H1 (cell line): ENCODE measurements at regions not wholly inside any gene's neighbourhood (a gene's known extent, or its start where the extent isn't known, plus 50 kb on each side); places are given as distances from the start of the nearest gene placed in this dataset.
A peak's percentile ranks its signal among the peaks of the same experiment; 100 is the strongest.

Experiments used
- CTCF ChIA-PET: fragments of 300-600 bp; sonication (Branson Sonifier 250); formaldehyde crosslinking; loops from one replicate; lab custom pipeline; 2021; ENCODE audit not compliant: partially characterized antibody; lab: Charles Lee
- POLR2A ChIA-PET: fragments of 300-600 bp; sonication (Branson Sonifier 250); formaldehyde crosslinking; loops from one replicate; lab custom pipeline; 2021; ENCODE audit warnings: inconsistent platforms; ENCODE audit not compliant: partially characterized antibody; lab: Charles Lee
- DNase-seq, 2 experiments: peaks; one replicate each; pipeline versions ENCODE4 v3.0.0 to v3.0.0-alpha.2; 2010 to 2022; ENCODE audit warnings: low spot score in 2 of 2, low read depth in 1 of 2, mixed read lengths in 1 of 2
- FAIRE-seq: peaks from 2 replicates; lab custom pipeline; 2011; peaks lifted over from hg19 to GRCh38; lab: Jason Lieb, UNC
- H2AFZ ChIP-seq: 2 replicates; pipeline ENCODE4 v1.8.1; 2012; ENCODE audit warnings: low read length, inconsistent platforms
- H2AK5ac ChIP-seq: 2 replicates; pipeline ENCODE4 v1.6.1; 2013; ENCODE audit warnings: low read depth, low read length
- H2BK120ac ChIP-seq: replicated peaks from 2 replicates; pipeline ENCODE3; 2013; ENCODE audit warnings: low read depth, low read length, inconsistent platforms
- H2BK12ac ChIP-seq: 2 replicates; pipeline ENCODE4 v1.6.1; 2013; ENCODE audit warnings: low read depth, low read length
- H2BK15ac ChIP-seq: 2 replicates; pipeline ENCODE4 v1.6.1; 2013; ENCODE audit warnings: low read length
- H2BK20ac ChIP-seq: 2 replicates; pipeline ENCODE4 v1.6.1; 2013; ENCODE audit warnings: low read length
- H2BK5ac ChIP-seq: 2 replicates; pipeline ENCODE4 v1.6.1; 2013; ENCODE audit warnings: low read depth, low read length
- H3K14ac ChIP-seq: 2 replicates; pipeline ENCODE4 v1.6.1; 2013; ENCODE audit warnings: inconsistent platforms; ENCODE audit not compliant: insufficient read length
- H3K18ac ChIP-seq: 2 replicates; pipeline ENCODE4 v1.6.1; 2013; ENCODE audit warnings: low read length; ENCODE audit errors: extremely low read depth
- H3K23ac ChIP-seq: 2 replicates; pipeline ENCODE4 v1.6.1; 2013; ENCODE audit warnings: inconsistent platforms; ENCODE audit not compliant: insufficient read length
- H3K23me2 ChIP-seq: 2 replicates; pipeline ENCODE4 v1.6.1; 2013; ENCODE audit warnings: low read depth, low read length
- H3K27ac ChIP-seq: 2 replicates; pipeline ENCODE4 v1.6.1; 2011; ENCODE audit warnings: low read depth, low read length, inconsistent platforms
- H3K27me3 ChIP-seq, 4 experiments: replicated peaks in 1 of 4; 1 replicate in 1 of 4; 2 replicates in 3 of 4; pipeline versions ENCODE4 v1.6.1 to v1.8.1; 2011 to 2013; ENCODE audit warnings: low read length in 3 of 4, mild to moderate bottlenecking in 3 of 4, inconsistent platforms in 2 of 4, mixed read lengths in 2 of 4, moderate library complexity in 1 of 4; ENCODE audit not compliant: control insufficient read depth in 3 of 4, insufficient read depth in 3 of 4; ENCODE audit errors: extremely low read depth in 1 of 4
- H3K36me3 ChIP-seq, 4 experiments: 2 replicates each; pipeline versions ENCODE4 v1.6.1 to v1.8.1; 2011 to 2013; ENCODE audit warnings: mild to moderate bottlenecking in 4 of 4, low read length in 3 of 4, moderate library complexity in 2 of 4, control low read depth in 1 of 4, inconsistent platforms in 1 of 4; ENCODE audit not compliant: insufficient read depth in 4 of 4, control insufficient read depth in 2 of 4
- H3K4ac ChIP-seq: replicated peaks from 2 replicates; pipeline ENCODE3; 2013; ENCODE audit warnings: low read length, low read depth, mixed read lengths, inconsistent platforms; ENCODE audit not compliant: insufficient read length
- H3K4me1 ChIP-seq, 4 experiments: replicated peaks in 1 of 4; 1 replicate in 1 of 4; 2 replicates in 3 of 4; pipeline versions ENCODE4 v1.6.1 to v1.8.1; 2011 to 2013; ENCODE audit warnings: low read length in 3 of 4, inconsistent platforms in 2 of 4, mixed read lengths in 1 of 4; ENCODE audit not compliant: insufficient read depth in 4 of 4, control insufficient read depth in 3 of 4
- H3K4me2 ChIP-seq, 2 experiments: 2 replicates each; pipeline versions ENCODE4 v1.6.1 to v1.8.1; 2011 to 2013; ENCODE audit warnings: low read depth in 2 of 2, low read length in 2 of 2, control low read depth in 1 of 2, inconsistent platforms in 1 of 2, mild to moderate bottlenecking in 1 of 2; ENCODE audit not compliant: insufficient read depth in 1 of 2
- H3K4me3 ChIP-seq, 4 experiments: fragments of 200-600, 300-600 bp in 1 of 4; sonication (generic), shearing (Covaris generic), sonication (Bioruptor Twin) in 1 of 4; 2 replicates each; pipeline versions ENCODE4 v1.5.1 to v1.8.1; 2011 to 2016; ENCODE audit warnings: low read length in 4 of 4, low read depth in 3 of 4, control low read depth in 2 of 4, inconsistent platforms in 2 of 4, mild to moderate bottlenecking in 2 of 4, mixed read lengths in 1 of 4, moderate library complexity in 1 of 4; ENCODE audit not compliant: insufficient read depth in 2 of 4; ENCODE audit errors: extremely low read depth in 1 of 4
- H3K56ac ChIP-seq: replicated peaks from 2 replicates; pipeline ENCODE3; 2013; ENCODE audit warnings: low read depth, mild to moderate bottlenecking, mixed read lengths, low read length, inconsistent platforms; ENCODE audit not compliant: insufficient read length
- H3K79me1 ChIP-seq: 2 replicates; pipeline ENCODE4 v1.6.1; 2013; ENCODE audit warnings: low read depth, low read length, control low read depth
- H3K79me2 ChIP-seq, 2 experiments: 2 replicates each; pipeline versions ENCODE4 v1.6.1 to v1.8.1; 2012 to 2013; ENCODE audit warnings: low read length in 2 of 2, mild to moderate bottlenecking in 2 of 2, inconsistent platforms in 1 of 2; ENCODE audit not compliant: insufficient read depth in 2 of 2, control insufficient read depth in 1 of 2
- H3K9ac ChIP-seq, 4 experiments: replicated peaks in 1 of 4; 1 replicate in 1 of 4; 2 replicates in 3 of 4; pipeline versions ENCODE4 v1.6.1 to v1.8.1; 2011 to 2013; ENCODE audit warnings: low read depth in 3 of 4, low read length in 3 of 4, control low read depth in 2 of 4, mild to moderate bottlenecking in 2 of 4, moderate library complexity in 2 of 4, inconsistent platforms in 1 of 4; ENCODE audit errors: extremely low read depth in 1 of 4
- H3K9me3 ChIP-seq, 2 experiments: 2 replicates each; pipeline versions ENCODE4 v1.6.1 to v1.8.1; 2012 to 2013; ENCODE audit warnings: mild to moderate bottlenecking in 2 of 2, moderate library complexity in 2 of 2, control low read depth in 1 of 2, inconsistent platforms in 1 of 2, low read depth in 1 of 2, low read length in 1 of 2, mixed read lengths in 1 of 2; ENCODE audit not compliant: insufficient read depth in 2 of 2
- H4K20me1 ChIP-seq, 2 experiments: replicated peaks in 1 of 2; 2 replicates each; pipeline versions ENCODE3 to v1.8.1; 2011 to 2013; ENCODE audit warnings: inconsistent platforms in 2 of 2, low read length in 2 of 2, mild to moderate bottlenecking in 1 of 2; ENCODE audit not compliant: insufficient read depth in 2 of 2, control insufficient read depth in 1 of 2
- H4K5ac ChIP-seq: 2 replicates; pipeline ENCODE4 v1.6.1; 2013; ENCODE audit warnings: low read length, low read depth, mixed read lengths, inconsistent platforms; ENCODE audit not compliant: insufficient read length
- H4K8ac ChIP-seq: 2 replicates; pipeline ENCODE4 v1.8.0; 2013; ENCODE audit warnings: mild to moderate bottlenecking, moderate library complexity, low read length, inconsistent platforms; ENCODE audit not compliant: insufficient read depth; ENCODE audit errors: extremely low read depth
- H4K91ac ChIP-seq: replicated peaks from 2 replicates; pipeline ENCODE3; 2013; ENCODE audit warnings: low read length, mixed read lengths, inconsistent platforms; ENCODE audit not compliant: insufficient read length
- BCL11A ChIP-seq, 2 experiments: IDR thresholded peaks; one replicate each; pipeline ENCODE4 v1.6.1; 2011; ENCODE audit warnings: low read depth in 2 of 2, low read length in 2 of 2, mild to moderate bottlenecking in 2 of 2
- E2F6 ChIP-seq: IDR thresholded peaks from 2 replicates; pipeline ENCODE4 v1.6.1; 2012; ENCODE audit warnings: inconsistent platforms
- GTF2F1 ChIP-seq: IDR thresholded peaks from 2 replicates; pipeline ENCODE4 v1.6.1; 2012; ENCODE audit warnings: low read depth, low read length, improper control_type of control experiment, borderline replicate concordance
- POLR2AphosphoS5 ChIP-seq: IDR thresholded peaks from 2 replicates; pipeline ENCODE4 v1.6.1; 2011; ENCODE audit warnings: low read depth, low read length
- SIX5 ChIP-seq: IDR thresholded peaks from 2 replicates; pipeline ENCODE4 v1.6.1; 2011; ENCODE audit warnings: mild to moderate bottlenecking, low read depth, low read length
- SP1 ChIP-seq: IDR thresholded peaks from 2 replicates; pipeline ENCODE4 v1.6.1; 2011; ENCODE audit warnings: low read depth, low read length
- SP2 ChIP-seq: IDR thresholded peaks from 2 replicates; pipeline ENCODE4 v1.6.1; 2012; ENCODE audit warnings: mild to moderate bottlenecking, low read length, inconsistent platforms
- WGBS, 2 experiments: shearing (Covaris generic) in 1 of 2; methylation state at CpG; one replicate each; pipeline versions ENCODE4 v1.1.6 to v1.1.7; 2013 to 2015; ENCODE audit warnings: low lambda C conversion rate in 2 of 2, mixed read lengths in 2 of 2, inconsistent platforms in 1 of 2, low coverage in 1 of 2, missing lambda C conversion rate in 1 of 2; ENCODE audit not compliant: insufficient replicate concordance in 2 of 2, insufficient coverage in 1 of 2, insufficient read length in 1 of 2; ENCODE audit errors: extremely low coverage in 1 of 2, missing lambda C conversion rate in 1 of 2; 5-methylcytosine and 5-hydroxymethylcytosine counted together
- TF ChIP-seq, protein P1 (sequence below): IDR thresholded peaks from 2 replicates; pipeline ENCODE4 v1.6.1; 2011; ENCODE audit warnings: low read length, improper control_type of control experiment

- Histone ChIP-seq H3K56ac (no peak overlapping the region), H3K79me1 (no peaks in the 10 kb centered on the region), H2AK5ac (no peak overlapping the region), H3K9ac (no peak overlapping the region), H3K36me3 (no peaks in the 10 kb centered on the region), H2BK15ac (no peak overlapping the region), H4K8ac (no peak overlapping the region), H3K4me2 (no peak overlapping the region), H3K14ac (no peak overlapping the region), H3K23ac (no peak overlapping the region), H3K4ac (peak overlapping the region; percentile 53), H3K4me3 (no peak overlapping the region), H2AFZ (no peak overlapping the region), H3K18ac (no peak overlapping the region), H3K9me3 (no peaks in the 10 kb centered on the region), H3K27me3 (no peaks in the 10 kb centered on the region), H3K23me2 (no peaks in the 10 kb centered on the region), H3K27ac (no peak overlapping the region), H4K5ac (no peak overlapping the region), H3K79me2 (no peaks in the 10 kb centered on the region), H2BK20ac (no peak overlapping the region), H3K4me1 (no peaks in the 10 kb centered on the region), H4K91ac (no peak overlapping the region), H4K20me1 (no peaks in the 10 kb centered on the region), H2BK12ac (no peak overlapping the region), H2BK120ac (no peak overlapping the region), H2BK5ac (no peak overlapping the region)
- no peak for DNase-seq
- no peak for FAIRE-seq
- WGBS, 2 experiments = 86% methylated on average over 1 of the region's 1 CpG; no CpG with 5 or more reads in 1 of the 2 experiments
- ChIA-PET POLR2A (no interaction called here), CTCF (interaction anchor here (1.1 kb wide), 1 partner anchor 92 kb away, joined by 3 read pairs; no protein-coding TSS in a partner anchor)
- TF ChIP-seq, protein P1, sequence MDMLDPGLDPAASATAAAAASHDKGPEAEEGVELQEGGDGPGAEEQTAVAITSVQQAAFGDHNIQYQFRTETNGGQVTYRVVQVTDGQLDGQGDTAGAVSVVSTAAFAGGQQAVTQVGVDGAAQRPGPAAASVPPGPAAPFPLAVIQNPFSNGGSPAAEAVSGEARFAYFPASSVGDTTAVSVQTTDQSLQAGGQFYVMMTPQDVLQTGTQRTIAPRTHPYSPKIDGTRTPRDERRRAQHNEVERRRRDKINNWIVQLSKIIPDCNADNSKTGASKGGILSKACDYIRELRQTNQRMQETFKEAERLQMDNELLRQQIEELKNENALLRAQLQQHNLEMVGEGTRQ = no peak
- TF ChIP-seq POLR2AphosphoS5 (no peak), SP2 (no peak), BCL11A (IDR thresholded peaks at IDR 0.05; ENCODE audit: low read depth in 2 of 2, low read length in 2 of 2) (no peak), GTF2F1 (no peak), E2F6 (no peak), SP1 (no peak), SIX5 (no peak)
Observed at GRCh38 chr12:88854260-88854659, 274.0 kb upstream of the KITLG start.
